ENCODE measurements at regions not wholly inside any gene's neighbourhood (a gene's known extent, or its start where the extent isn't known, plus 50 kb on each side); places are given as distances from the start of the nearest gene placed in this dataset.
A peak's percentile ranks its signal among the peaks of the same experiment; 100 is the strongest.

- H3K27ac ChIP-seq, result no peak overlapping the region
Observed at GRCh38 chr4:26145212-26145611, 175.6 kb upstream of the RBPJ start.

GRCh38 chr4:26148927-26149326, 171.9 kb upstream of the RBPJ start:
- H3K27me3 ChIP-seq, result no peaks in the 10 kb centered on the region
- DNase-seq (ENCODE audit: extremely low spot score in 2 of 2), result no peak
- no peak overlapping the region for H3K27ac ChIP-seq
- intact Hi-C loops (cut with DNase I), result no loop called here
- TF ChIP-seq POLR2A (IDR thresholded peaks at IDR 0.05), result no peak
- no peak for TF ChIP-seq CTCF (IDR thresholded peaks at IDR 0.05)
- no peak for TF ChIP-seq POLR2AphosphoS5 (IDR thresholded peaks at IDR 0.05; ENCODE audit: insufficient read depth in 1 of 2, low read depth in 1 of 2)
- H3K4me1 ChIP-seq, result peaks cover 11% of the 10 kb centered on the region
- no peaks in the 10 kb centered on the region for H3K36me3 ChIP-seq
- no peaks in the 10 kb centered on the region for H3K9me3 ChIP-seq
- H3K4me3 ChIP-seq, result no peak overlapping the region

More at GRCh38 chr4:26145212-26145611, 175.6 kb upstream of the RBPJ start:
- H3K27me3 ChIP-seq, result no peaks in the 10 kb centered on the region
- TF ChIP-seq POLR2AphosphoS5 (IDR thresholded peaks at IDR 0.05; ENCODE audit: insufficient read depth in 1 of 2, low read depth in 1 of 2) (no peak), CTCF (IDR thresholded peaks at IDR 0.05) (no peak), POLR2A (IDR thresholded peaks at IDR 0.05) (no peak)
- no peak for DNase-seq (ENCODE audit: extremely low spot score in 2 of 2)
- no peaks in the 10 kb centered on the region for H3K36me3 ChIP-seq
- H3K4me3 ChIP-seq, result no peak overlapping the region
- H3K4me1 ChIP-seq, result peaks cover 16% of the 10 kb centered on the region
- intact Hi-C loops (cut with DNase I), result no loop called here
- no peaks in the 10 kb centered on the region for H3K9me3 ChIP-seq

GRCh38 chr4:26150948-26151347, 169.9 kb upstream of the RBPJ start:
- H3K27ac ChIP-seq, result peak overlapping the region; percentile 54
- H3K27me3 ChIP-seq, result no peaks in the 10 kb centered on the region
- H3K9me3 ChIP-seq, result no peaks in the 10 kb centered on the region
- DNase-seq (ENCODE audit: extremely low spot score in 2 of 2), result no peak
- H3K36me3 ChIP-seq, result no peaks in the 10 kb centered on the region
- TF ChIP-seq CTCF (IDR thresholded peaks at IDR 0.05) (no peak), POLR2AphosphoS5 (IDR thresholded peaks at IDR 0.05; ENCODE audit: insufficient read depth in 1 of 2, low read depth in 1 of 2) (no peak), POLR2A (IDR thresholded peaks at IDR 0.05) (no peak)
- no peak overlapping the region for H3K4me3 ChIP-seq
- peaks cover 11% of the 10 kb centered on the region for H3K4me1 ChIP-seq
- intact Hi-C loops (cut with DNase I), result no loop called here

- H3K27ac ChIP-seq, result no peak overlapping the region
- no peak for TF ChIP-seq POLR2A (IDR thresholded peaks at IDR 0.05)
- TF ChIP-seq POLR2AphosphoS5 (IDR thresholded peaks at IDR 0.05; ENCODE audit: insufficient read depth in 1 of 2, low read depth in 1 of 2), result no peak
- no peak for TF ChIP-seq CTCF (IDR thresholded peaks at IDR 0.05)
- DNase-seq (ENCODE audit: extremely low spot score in 2 of 2), result no peak
Observed at GRCh38 chr4:26151615-26152014, 169.2 kb upstream of the RBPJ start.

GRCh38 chr4:26152056-26152455, 168.8 kb upstream of the RBPJ start:
- no peaks in the 10 kb centered on the region for H3K27me3 ChIP-seq
- TF ChIP-seq CTCF (IDR thresholded peaks at IDR 0.05), result no peak
- TF ChIP-seq POLR2A (IDR thresholded peaks at IDR 0.05), result no peak
- TF ChIP-seq POLR2AphosphoS5 (IDR thresholded peaks at IDR 0.05; ENCODE audit: insufficient read depth in 1 of 2, low read depth in 1 of 2), result no peak
- intact Hi-C loops (cut with DNase I), result no loop called here
- H3K4me3 ChIP-seq, result no peak overlapping the region
- no peak overlapping the region for H3K27ac ChIP-seq
- H3K4me1 ChIP-seq, result peaks cover 11% of the 10 kb centered on the region
- H3K9me3 ChIP-seq, result no peaks in the 10 kb centered on the region
- no peaks in the 10 kb centered on the region for H3K36me3 ChIP-seq
- DNase-seq (ENCODE audit: extremely low spot score in 2 of 2), result no peak

More at GRCh38 chr4:26151615-26152014, 169.2 kb upstream of the RBPJ start:
- Histone ChIP-seq H3K36me3 (no peaks in the 10 kb centered on the region), H3K27me3 (no peaks in the 10 kb centered on the region), H3K4me3 (no peak overlapping the region), H3K4me1 (peaks cover 11% of the 10 kb centered on the region), H3K9me3 (no peaks in the 10 kb centered on the region)
- intact Hi-C loops (cut with DNase I), result no loop called here

All from vagina (tissue), 2 donors.